ENCODE measurements at regions not wholly inside any gene's neighbourhood (a gene's known extent, or its start where the extent isn't known, plus 50 kb on each side); places are given as distances from the start of the nearest gene placed in this dataset.

DNA sequence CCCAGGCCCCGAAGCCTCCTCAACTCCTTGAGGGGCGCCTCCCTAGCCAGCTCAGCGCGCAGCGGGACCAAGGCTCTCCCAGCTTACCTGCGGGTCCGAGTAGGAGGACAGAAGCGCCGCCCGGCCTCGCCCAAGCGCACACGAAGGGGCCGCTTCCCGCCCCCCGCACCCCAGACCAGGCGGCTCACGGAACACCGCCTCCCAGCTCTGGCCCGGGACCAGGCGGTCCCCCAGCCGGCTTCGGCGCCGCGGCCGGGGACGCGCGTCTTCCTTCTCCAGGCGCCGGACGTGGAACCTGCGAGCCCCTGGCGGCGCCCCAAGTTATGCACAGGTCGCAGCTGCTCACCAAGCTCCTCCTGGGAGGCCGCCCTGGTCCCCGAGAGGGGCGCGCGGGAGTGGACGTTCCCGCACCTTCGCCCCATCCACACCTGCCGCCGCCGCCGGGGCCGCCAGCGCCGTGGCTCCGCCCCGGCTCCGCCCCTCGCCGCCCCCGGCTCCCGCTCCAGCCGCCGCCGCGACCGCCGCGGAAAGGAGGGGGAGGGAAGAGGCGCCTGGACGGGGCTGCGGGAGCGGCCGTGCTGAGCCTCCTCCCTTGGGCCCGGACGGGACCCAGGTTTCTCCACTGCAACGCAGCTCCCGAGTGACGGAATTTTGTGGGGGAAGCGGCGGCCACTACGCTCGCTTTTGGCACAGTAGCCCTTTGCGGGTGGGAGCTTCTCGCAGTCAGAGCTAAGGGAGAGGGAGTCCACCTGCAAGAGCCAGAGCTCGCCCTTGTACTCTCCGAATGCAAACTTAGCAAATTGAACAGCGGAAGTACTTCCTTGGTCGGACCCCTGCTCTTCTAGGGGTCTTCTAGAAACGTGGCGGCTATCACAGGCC is 77.5 kb upstream of the IFNE start:
- TF ChIP-seq, protein P1, sequence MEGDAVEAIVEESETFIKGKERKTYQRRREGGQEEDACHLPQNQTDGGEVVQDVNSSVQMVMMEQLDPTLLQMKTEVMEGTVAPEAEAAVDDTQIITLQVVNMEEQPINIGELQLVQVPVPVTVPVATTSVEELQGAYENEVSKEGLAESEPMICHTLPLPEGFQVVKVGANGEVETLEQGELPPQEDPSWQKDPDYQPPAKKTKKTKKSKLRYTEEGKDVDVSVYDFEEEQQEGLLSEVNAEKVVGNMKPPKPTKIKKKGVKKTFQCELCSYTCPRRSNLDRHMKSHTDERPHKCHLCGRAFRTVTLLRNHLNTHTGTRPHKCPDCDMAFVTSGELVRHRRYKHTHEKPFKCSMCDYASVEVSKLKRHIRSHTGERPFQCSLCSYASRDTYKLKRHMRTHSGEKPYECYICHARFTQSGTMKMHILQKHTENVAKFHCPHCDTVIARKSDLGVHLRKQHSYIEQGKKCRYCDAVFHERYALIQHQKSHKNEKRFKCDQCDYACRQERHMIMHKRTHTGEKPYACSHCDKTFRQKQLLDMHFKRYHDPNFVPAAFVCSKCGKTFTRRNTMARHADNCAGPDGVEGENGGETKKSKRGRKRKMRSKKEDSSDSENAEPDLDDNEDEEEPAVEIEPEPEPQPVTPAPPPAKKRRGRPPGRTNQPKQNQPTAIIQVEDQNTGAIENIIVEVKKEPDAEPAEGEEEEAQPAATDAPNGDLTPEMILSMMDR (IDR thresholded peaks at IDR 0.05): no peak
- TF ChIP-seq POLR2A (IDR thresholded peaks at IDR 0.05): no peak
